ENCODE measurements at regions not wholly inside any gene's neighbourhood (a gene's known extent, or its start where the extent isn't known, plus 50 kb on each side); places are given as distances from the start of the nearest gene placed in this dataset.

GRCh38 chr3:148367756-148368155, 329.9 kb upstream of the AGTR1 start:
- 62 to 80% (median 73%) methylated on average over 1 of the region's 1 CpG for WGBS, 4 donors
- H3K4me3 ChIP-seq = no peak overlapping the region
- peaks cover 0 to 7% (median 0%) of the 10 kb centered on the region in 9 donors for H3K27me3 ChIP-seq
- no peak overlapping the region for H3K27ac ChIP-seq
- no peaks in the 10 kb centered on the region for H3K4me1 ChIP-seq
- intact Hi-C loops (cut with DNase I) = no loop called here
- no peak for DNase-seq
- H3K36me3 ChIP-seq = no peaks in the 10 kb centered on the region
- H3K9me3 ChIP-seq = no peaks in the 10 kb centered on the region
- no peak for ATAC-seq
- TF ChIP-seq POLR2A (IDR thresholded peaks at IDR 0.05) = no peak
- no peak for TF ChIP-seq CTCF (IDR thresholded peaks at IDR 0.05)

- no peaks in the 10 kb centered on the region for H3K4me1 ChIP-seq
- peaks cover 0 to 2% (median 0%) of the 10 kb centered on the region in 9 donors for H3K27me3 ChIP-seq
- 90 to 92% (median 91%) methylated on average over 2 of the region's 2 CpGs for WGBS, 4 donors
- ATAC-seq (no peak), DNase-seq (no peak)
- intact Hi-C loops (cut with DNase I) = no loop called here
- no peak overlapping the region for H3K27ac ChIP-seq
- no peak for TF ChIP-seq CTCF (IDR thresholded peaks at IDR 0.05)
- no peak for TF ChIP-seq POLR2A (IDR thresholded peaks at IDR 0.05)
- H3K36me3 ChIP-seq = no peaks in the 10 kb centered on the region
- no peak overlapping the region for H3K4me3 ChIP-seq
- no peaks in the 10 kb centered on the region for H3K9me3 ChIP-seq
Measured at GRCh38 chr3:148369381-148369780, 328.3 kb upstream of the AGTR1 start.

- intact Hi-C loops (cut with DNase I) = loop anchor here in 2 of 10 donors (5.0 to 10.0 kb wide), 2 partner anchors 560 to 572 kb away; no protein-coding TSS in a partner anchor
Measured at GRCh38 chr3:148372206-148372875, 325.4 kb upstream of the AGTR1 start.

GRCh38 chr3:148373961-148374360, 323.7 kb upstream of the AGTR1 start:
- H3K4me1 ChIP-seq = no peaks in the 10 kb centered on the region
- H3K27ac ChIP-seq = no peak overlapping the region
- no peak for TF ChIP-seq POLR2A (IDR thresholded peaks at IDR 0.05)
- no peak for TF ChIP-seq CTCF (IDR thresholded peaks at IDR 0.05)
- ATAC-seq = no peak
- no peak overlapping the region for H3K4me3 ChIP-seq
- H3K27me3 ChIP-seq = no peaks in the 10 kb centered on the region
- DNase-seq = no peak
- no peaks in the 10 kb centered on the region for H3K36me3 ChIP-seq
- intact Hi-C loops (cut with DNase I) = loop anchor here in 2 of 10 donors (5.0 to 10.0 kb wide), 2 partner anchors 558 to 571 kb away; no protein-coding TSS in a partner anchor
- H3K9me3 ChIP-seq = no peaks in the 10 kb centered on the region

More at GRCh38 chr3:148372206-148372875, 325.4 kb upstream of the AGTR1 start:
- H3K9me3 ChIP-seq = no peaks in the 10 kb centered on the region
- no peaks in the 10 kb centered on the region for H3K36me3 ChIP-seq
- DNase-seq (no peak), ATAC-seq (no peak)
- no peaks in the 10 kb centered on the region for H3K27me3 ChIP-seq
- WGBS, 4 donors = 82 to 92% (median 90%) methylated on average over 2 of the region's 2 CpGs
- no peak for TF ChIP-seq POLR2A (IDR thresholded peaks at IDR 0.05)
- H3K4me1 ChIP-seq = no peaks in the 10 kb centered on the region
- H3K4me3 ChIP-seq = no peak overlapping the region
- H3K27ac ChIP-seq = no peak overlapping the region
